Naive thymus-derived CD8-positive, alpha-beta T cell (primary cell): ENCODE measurements at regions not wholly inside any gene's neighbourhood (a gene's known extent, or its start where the extent isn't known, plus 50 kb on each side); places are given as distances from the start of the nearest gene placed in this dataset.

Source experiments
- ATAC-seq, 2 donors: fragments of 150-1000 bp; cut with Tn5 transposase in 1 of 2; sonication (Bioruptor Pico), chemical (Tn5 transposase) in 1 of 2; 1 replicate in 1 of 2; 2 replicates in 1 of 2; pipeline ENCODE4 v1.10.0; 2021; ENCODE audit warnings: mild to moderate bottlenecking in 2 of 2, moderate library complexity in 2 of 2
- POLR2A ChIA-PET: fragments of 350-600 bp; sonication (Branson Sonifier 250); formaldehyde crosslinking; loops from one replicate; lab custom pipeline; 2021; ENCODE audit warnings: antibody characterized with exemption; lab: Charles Lee
- DNase-seq, 10 donors: peaks; one replicate each; pipeline versions ENCODE4 v3.0.0 to v3.0.0-alpha.2; 2020 to 2022
- H3K27ac Mint-ChIP-seq, 10 donors: one replicate each; pipeline ENCODE4 v1.8.0; 2020 to 2022; ENCODE audit warnings: mild to moderate bottlenecking in 10 of 10, mixed read lengths in 10 of 10, moderate library complexity in 4 of 10, inconsistent platforms in 1 of 10
- H3K27me3 Mint-ChIP-seq, 5 donors: one replicate each; pipeline ENCODE4 v1.8.0; 2021 to 2022; ENCODE audit warnings: mixed read lengths in 5 of 5
- H3K36me3 Mint-ChIP-seq, 3 donors: one replicate each; pipeline ENCODE4 v1.8.0; 2020 to 2022; ENCODE audit warnings: mixed read lengths in 3 of 3, mild to moderate bottlenecking in 2 of 3, inconsistent platforms in 1 of 3
- H3K4me1 Mint-ChIP-seq, 4 donors: one replicate each; pipeline ENCODE4 v1.8.0; 2021 to 2022; ENCODE audit warnings: mixed read lengths in 4 of 4
- H3K4me3 Mint-ChIP-seq, 10 donors: one replicate each; pipeline ENCODE4 v1.8.0; 2020 to 2022; ENCODE audit warnings: mild to moderate bottlenecking in 10 of 10, mixed read lengths in 10 of 10, moderate library complexity in 6 of 10, inconsistent platforms in 1 of 10
- H3K9me3 Mint-ChIP-seq, 9 donors: one replicate each; pipeline ENCODE4 v1.8.0; 2020 to 2022; ENCODE audit warnings: mixed read lengths in 9 of 9, mild to moderate bottlenecking in 3 of 9, inconsistent platforms in 1 of 9, moderate library complexity in 1 of 9

DNA sequence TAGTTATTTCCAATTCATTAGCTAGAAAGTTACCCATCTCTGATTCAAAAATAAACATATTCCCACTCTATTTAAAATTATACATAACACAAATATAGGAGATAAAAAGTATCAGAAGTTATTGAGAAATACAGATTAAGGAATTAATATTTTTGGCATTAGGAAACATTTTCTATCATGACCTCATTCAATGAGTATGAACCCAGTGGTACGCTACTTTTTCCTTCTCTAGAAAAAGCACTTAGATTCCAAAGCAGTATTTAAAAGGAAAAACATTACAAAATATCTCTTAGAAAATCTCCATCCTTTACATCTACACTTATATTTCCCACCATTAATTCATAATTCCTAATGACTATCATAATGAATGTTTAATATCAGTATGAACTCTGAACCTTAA is 240.6 kb upstream of the GNAI1 start:
- H3K27me3 Mint-ChIP-seq: no peaks in the 10 kb centered on the region
- peaks cover 0 to 3% (median 0%) of the 10 kb centered on the region in 9 donors for H3K9me3 Mint-ChIP-seq
- DNase-seq: no peak
- H3K36me3 Mint-ChIP-seq: no peaks in the 10 kb centered on the region
- no peak for ATAC-seq
- POLR2A ChIA-PET: no interaction called here
- H3K4me3 Mint-ChIP-seq: no peak overlapping the region
- no peaks in the 10 kb centered on the region for H3K4me1 Mint-ChIP-seq
- no peak overlapping the region for H3K27ac Mint-ChIP-seq

DNA sequence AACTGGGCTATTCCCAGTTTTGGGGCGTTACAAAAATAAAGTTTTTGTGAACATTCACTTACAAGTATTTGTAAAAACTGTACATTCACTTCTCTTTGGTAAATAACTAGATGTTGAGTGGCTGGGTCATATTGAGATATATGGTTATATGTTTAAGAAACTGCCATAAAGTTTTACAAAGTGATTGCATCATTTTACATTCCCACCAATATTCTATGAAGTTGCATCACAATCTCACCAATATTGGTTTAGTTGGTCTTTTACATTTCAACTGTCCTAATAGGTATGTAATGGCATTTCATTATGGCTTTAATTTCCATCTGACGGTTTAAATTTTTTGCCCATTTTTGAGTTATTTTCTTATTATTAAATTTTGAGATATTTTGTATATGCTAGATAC is 251.7 kb upstream of the GNAI1 start:
- H3K27me3 Mint-ChIP-seq: no peaks in the 10 kb centered on the region
- ATAC-seq (no peak), DNase-seq (no peak)
- peaks cover 0 to 3% (median 0%) of the 10 kb centered on the region in 9 donors for H3K9me3 Mint-ChIP-seq
- H3K4me1 Mint-ChIP-seq: peaks cover 0 to 3% (median 0%) of the 10 kb centered on the region in 4 donors
- H3K4me3 Mint-ChIP-seq: no peak overlapping the region
- no peak overlapping the region for H3K27ac Mint-ChIP-seq
- H3K36me3 Mint-ChIP-seq: no peaks in the 10 kb centered on the region
- POLR2A ChIA-PET: no interaction called here

- H3K4me3 Mint-ChIP-seq: no peak overlapping the region
- H3K27me3 Mint-ChIP-seq: no peaks in the 10 kb centered on the region
- ATAC-seq (no peak), DNase-seq (no peak)
- peaks cover 0 to 4% (median 0%) of the 10 kb centered on the region in 4 donors for H3K4me1 Mint-ChIP-seq
- H3K36me3 Mint-ChIP-seq: no peaks in the 10 kb centered on the region
- H3K9me3 Mint-ChIP-seq: peaks cover 0 to 3% (median 0%) of the 10 kb centered on the region in 9 donors
- POLR2A ChIA-PET: interaction anchor here (0.7 kb wide), 1 partner anchor 27 kb away, joined by 4 read pairs; no protein-coding TSS in a partner anchor
- H3K27ac Mint-ChIP-seq: no peak overlapping the region
Observed at GRCh38 chr7:79880312-79880711, 254.3 kb upstream of the GNAI1 start.

- H3K4me1 Mint-ChIP-seq: peaks cover 0 to 4% (median 0%) of the 10 kb centered on the region in 4 donors
- H3K36me3 Mint-ChIP-seq: no peaks in the 10 kb centered on the region
- no peaks in the 10 kb centered on the region for H3K27me3 Mint-ChIP-seq
- H3K27ac Mint-ChIP-seq: no peak overlapping the region
- POLR2A ChIA-PET: no interaction called here
- peaks cover 0 to 3% (median 0%) of the 10 kb centered on the region in 9 donors for H3K9me3 Mint-ChIP-seq
- H3K4me3 Mint-ChIP-seq: no peak overlapping the region
- DNase-seq (no peak), ATAC-seq (no peak)
Observed at GRCh38 chr7:79877874-79878465, 256.7 kb upstream of the GNAI1 start.

GRCh38 chr7:79876848-79877252 is 257.8 kb upstream of the GNAI1 start:
- peak; percentile 23 to 53 for ATAC-seq
- peaks cover 0 to 3% (median 0%) of the 10 kb centered on the region in 9 donors for H3K9me3 Mint-ChIP-seq
- no peak overlapping the region for H3K4me3 Mint-ChIP-seq
- DNase-seq: peak in 2 of 10 donors; percentile 2 to 9
- H3K36me3 Mint-ChIP-seq: no peaks in the 10 kb centered on the region
- peaks cover 0 to 4% (median 0%) of the 10 kb centered on the region in 4 donors for H3K4me1 Mint-ChIP-seq
- H3K27ac Mint-ChIP-seq: peak overlapping the region in 1 of 10 donors; percentile 53
- H3K27me3 Mint-ChIP-seq: no peaks in the 10 kb centered on the region
- POLR2A ChIA-PET: no interaction called here

DNA sequence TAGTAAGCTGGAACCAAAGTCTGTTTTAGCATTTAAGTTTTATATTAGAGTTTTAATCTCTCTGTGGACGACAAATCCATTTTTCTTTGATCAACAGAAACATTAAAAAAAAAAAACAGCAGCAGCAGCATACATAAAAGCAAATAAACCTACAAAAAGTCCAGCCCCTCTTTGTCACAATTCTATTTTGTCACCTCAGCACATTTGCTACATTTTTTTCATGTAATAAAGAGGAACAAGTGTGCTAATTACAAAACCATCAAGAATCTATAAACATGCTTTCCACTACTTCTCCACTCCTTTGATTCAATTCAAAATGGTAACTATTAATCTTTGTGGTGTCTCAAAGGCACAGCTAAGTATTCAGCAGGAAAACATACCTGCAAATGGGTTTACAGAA is 259.8 kb upstream of the GNAI1 start:
- Mint-ChIP-seq H3K4me3 (no peak overlapping the region), H3K27ac (no peak overlapping the region), H3K9me3 (peaks cover 0 to 3% (median 0%) of the 10 kb centered on the region in 9 donors), H3K4me1 (peaks cover 0 to 4% (median 0%) of the 10 kb centered on the region in 4 donors), H3K27me3 (no peaks in the 10 kb centered on the region), H3K36me3 (no peaks in the 10 kb centered on the region)
- DNase-seq: no peak
- POLR2A ChIA-PET: no interaction called here
- no peak for ATAC-seq

DNA sequence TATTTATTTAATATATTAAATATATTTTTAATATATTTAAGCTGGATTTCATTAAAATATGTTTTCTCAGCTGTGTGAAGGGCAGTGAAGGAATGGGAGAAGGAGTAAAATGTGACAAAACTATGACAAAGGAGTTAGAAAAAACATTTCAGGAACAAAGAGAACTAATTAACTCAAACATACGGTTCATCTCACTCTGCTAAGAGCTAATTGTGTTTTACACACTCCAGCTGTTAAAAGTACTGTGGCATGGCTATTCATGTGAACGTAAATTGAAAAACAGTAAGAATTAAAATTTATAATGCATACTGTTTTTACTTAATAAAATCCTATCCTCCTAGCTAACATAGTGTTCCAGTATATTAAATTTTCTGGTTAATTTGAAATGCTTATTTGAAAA is 262.5 kb upstream of the GNAI1 start:
- H3K4me1 Mint-ChIP-seq: peaks cover 0 to 8% (median 5%) of the 10 kb centered on the region in 4 donors
- POLR2A ChIA-PET: no interaction called here
- no peaks in the 10 kb centered on the region for H3K36me3 Mint-ChIP-seq
- no peak overlapping the region for H3K4me3 Mint-ChIP-seq
- ATAC-seq: no peak
- DNase-seq: no peak
- H3K27me3 Mint-ChIP-seq: no peaks in the 10 kb centered on the region
- H3K27ac Mint-ChIP-seq: no peak overlapping the region
- peaks cover 0 to 4% (median 0%) of the 10 kb centered on the region in 9 donors for H3K9me3 Mint-ChIP-seq

GRCh38 chr7:79868010-79868409 is 266.6 kb upstream of the GNAI1 start:
- DNase-seq (no peak), ATAC-seq (no peak)
- Mint-ChIP-seq H3K4me1 (peaks cover 0 to 6% (median 4%) of the 10 kb centered on the region in 4 donors), H3K4me3 (peak overlapping the region in 3 of 10 donors; percentile 20 to 49 (median 38)), H3K36me3 (no peaks in the 10 kb centered on the region), H3K27ac (peak overlapping the region in 2 of 10 donors; percentile 4 to 5), H3K27me3 (no peaks in the 10 kb centered on the region), H3K9me3 (peaks cover 0 to 4% (median 0%) of the 10 kb centered on the region in 9 donors)
- POLR2A ChIA-PET: no interaction called here

GRCh38 chr7:79862447-79863210 is 272.0 kb upstream of the GNAI1 start:
- H3K27me3 Mint-ChIP-seq: peaks cover 0 to 2% (median 0%) of the 10 kb centered on the region in 5 donors
- ATAC-seq: no peak
- POLR2A ChIA-PET: no interaction called here
- no peak overlapping the region for H3K27ac Mint-ChIP-seq
- no peaks in the 10 kb centered on the region for H3K36me3 Mint-ChIP-seq
- H3K4me3 Mint-ChIP-seq: no peak overlapping the region
- DNase-seq: no peak
- H3K9me3 Mint-ChIP-seq: peaks cover 0 to 5% (median 0%) of the 10 kb centered on the region in 9 donors
- H3K4me1 Mint-ChIP-seq: peaks cover 0 to 1% (median 0%) of the 10 kb centered on the region in 4 donors

GRCh38 chr7:79855172-79855571 is 279.5 kb upstream of the GNAI1 start:
- H3K4me3 Mint-ChIP-seq: no peak overlapping the region
- H3K27me3 Mint-ChIP-seq: peaks cover 0 to 2% (median 0%) of the 10 kb centered on the region in 5 donors
- DNase-seq: no peak
- peaks cover 0 to 4% (median 0%) of the 10 kb centered on the region in 4 donors for H3K4me1 Mint-ChIP-seq
- POLR2A ChIA-PET: no interaction called here
- no peak overlapping the region for H3K27ac Mint-ChIP-seq
- no peak for ATAC-seq
- no peaks in the 10 kb centered on the region for H3K36me3 Mint-ChIP-seq
- H3K9me3 Mint-ChIP-seq: peaks cover 0 to 4% (median 0%) of the 10 kb centered on the region in 9 donors

GRCh38 chr7:79854621-79855020 is 280.0 kb upstream of the GNAI1 start:
- Mint-ChIP-seq H3K27ac (no peak overlapping the region), H3K27me3 (peaks cover 0 to 2% (median 0%) of the 10 kb centered on the region in 5 donors), H3K36me3 (no peaks in the 10 kb centered on the region), H3K4me3 (no peak overlapping the region), H3K9me3 (peaks cover 0 to 4% (median 0%) of the 10 kb centered on the region in 9 donors), H3K4me1 (peaks cover 0 to 3% (median 0%) of the 10 kb centered on the region in 4 donors)
- ATAC-seq (no peak), DNase-seq (no peak)
- POLR2A ChIA-PET: no interaction called here

GRCh38 chr7:79837915-79838314 is 296.7 kb upstream of the GNAI1 start:
- no peak for ATAC-seq
- H3K27ac Mint-ChIP-seq: no peak overlapping the region
- POLR2A ChIA-PET: no interaction called here
- no peak for DNase-seq
- no peaks in the 10 kb centered on the region for H3K4me1 Mint-ChIP-seq
- peaks cover 0 to 3% (median 0%) of the 10 kb centered on the region in 9 donors for H3K9me3 Mint-ChIP-seq
- H3K4me3 Mint-ChIP-seq: no peak overlapping the region
- H3K27me3 Mint-ChIP-seq: no peaks in the 10 kb centered on the region
- H3K36me3 Mint-ChIP-seq: no peaks in the 10 kb centered on the region

- ATAC-seq (no peak), DNase-seq (no peak)
- peaks cover 0 to 3% (median 0%) of the 10 kb centered on the region in 9 donors for H3K9me3 Mint-ChIP-seq
- no peaks in the 10 kb centered on the region for H3K4me1 Mint-ChIP-seq
- POLR2A ChIA-PET: no interaction called here
- no peaks in the 10 kb centered on the region for H3K27me3 Mint-ChIP-seq
- H3K27ac Mint-ChIP-seq: no peak overlapping the region
- no peak overlapping the region for H3K4me3 Mint-ChIP-seq
- no peaks in the 10 kb centered on the region for H3K36me3 Mint-ChIP-seq
Observed at GRCh38 chr7:79833616-79834015, 301.0 kb upstream of the GNAI1 start.
